SH-SY5Y (cell line): ENCODE measurements at regions not wholly inside any gene's neighbourhood (a gene's known extent, or its start where the extent isn't known, plus 50 kb on each side); places are given as distances from the start of the nearest gene placed in this dataset.

Source experiments
- GATA2 ChIP-seq: IDR thresholded peaks from 2 replicates; pipeline ENCODE4 v1.6.1; 2011; ENCODE audit warnings: mild to moderate bottlenecking, low read depth, low read length
- GATA3 ChIP-seq: IDR thresholded peaks from 2 replicates; pipeline ENCODE4 v1.6.1; 2011; ENCODE audit warnings: low read depth, mild to moderate bottlenecking, low read length, moderate library complexity

GRCh38 chr16:64089697-64090096, 1032.2 kb downstream of the CDH11 start:
- TF ChIP-seq GATA2 (no peak), GATA3 (no peak)
